Activated CD8-positive, alpha-beta T cell treated with anti-CD3 and anti-CD28 coated beads for 36 hours (primary cell): ENCODE measurements at regions not wholly inside any gene's neighbourhood (a gene's known extent, or its start where the extent isn't known, plus 50 kb on each side); places are given as distances from the start of the nearest gene placed in this dataset.

ENCODE experiments used
- ATAC-seq: fragments of 200-7000 bp; cut with Tn5 transposase; one replicate; pipeline ENCODE4 v1.10.0; 2021; ENCODE audit warnings: mild to moderate bottlenecking, moderate library complexity
- CTCF ChIA-PET: fragments of 350-600 bp; sonication (Branson Sonifier 250); formaldehyde crosslinking; loops from one replicate; lab custom pipeline; 2021; ENCODE audit warnings: antibody characterized with exemption; lab: Charles Lee
- POLR2A ChIA-PET: fragments of 350-600 bp; sonication (Branson Sonifier 250); formaldehyde crosslinking; loops from one replicate; lab custom pipeline; 2021; ENCODE audit warnings: antibody characterized with exemption; lab: Charles Lee
- DNase-seq: peaks from one replicate; pipeline ENCODE4 v3.0.0-alpha.2; 2020
- H3K27ac Mint-ChIP-seq: one replicate; pipeline ENCODE4 v1.8.0; 2021; ENCODE audit warnings: mild to moderate bottlenecking, mixed read lengths
- H3K27me3 Mint-ChIP-seq: one replicate; pipeline ENCODE4 v1.8.0; 2021; ENCODE audit warnings: mixed read lengths
- H3K36me3 Mint-ChIP-seq: one replicate; pipeline ENCODE4 v1.8.0; 2021; ENCODE audit warnings: low read depth, mixed read lengths
- H3K4me1 Mint-ChIP-seq: one replicate; pipeline ENCODE4 v1.8.0; 2021; ENCODE audit warnings: low read depth, mixed read lengths
- H3K4me3 Mint-ChIP-seq: one replicate; pipeline ENCODE4 v1.8.0; 2021; ENCODE audit warnings: mild to moderate bottlenecking, moderate library complexity, mixed read lengths
- H3K9me3 Mint-ChIP-seq: one replicate; pipeline ENCODE4 v1.8.0; 2021; ENCODE audit warnings: mixed read lengths
- CTCF ChIP-seq: fragments of 200-600 bp; IDR thresholded peaks from one replicate; pipeline ENCODE4 v1.8.0; 2022; ENCODE audit warnings: antibody characterized with exemption, mild to moderate bottlenecking
- intact Hi-C: fragments of 100-400 bp; cut with micrococcal nuclease; formaldehyde crosslinking; loops from one replicate; pipeline ENCODE4 v1.10.0; 2022

- no peaks in the 10 kb centered on the region for H3K9me3 Mint-ChIP-seq
- no peak for TF ChIP-seq CTCF
- no peak for ATAC-seq
- no peaks in the 10 kb centered on the region for H3K36me3 Mint-ChIP-seq
- DNase-seq: no peak
- POLR2A ChIA-PET: interaction anchor here (0.6 kb wide), 1 partner anchor 693 kb away, joined by 3 read pairs; no protein-coding TSS in a partner anchor
- CTCF ChIA-PET: no interaction called here
- H3K4me1 Mint-ChIP-seq: no peaks in the 10 kb centered on the region
- intact Hi-C loops: no loop called here
- H3K4me3 Mint-ChIP-seq: no peak overlapping the region
- no peak overlapping the region for H3K27ac Mint-ChIP-seq
- H3K27me3 Mint-ChIP-seq: peaks cover 1% of the 10 kb centered on the region
Measured at GRCh38 chr17:77807051-77807745, 151.3 kb upstream of the TNRC6C start.

- no peaks in the 10 kb centered on the region for H3K4me1 Mint-ChIP-seq
- DNase-seq (no peak), ATAC-seq (no peak)
- no peaks in the 10 kb centered on the region for H3K36me3 Mint-ChIP-seq
- intact Hi-C loops: no loop called here
- peaks cover under 1% of the 10 kb centered on the region for H3K27me3 Mint-ChIP-seq
- TF ChIP-seq CTCF: no peak
- H3K4me3 Mint-ChIP-seq: no peak overlapping the region
- CTCF ChIA-PET: no interaction called here
- POLR2A ChIA-PET: interaction anchor here (0.6 to 0.7 kb wide), 2 partner anchors 19 to 693 kb away, joined by 3 read pairs; no protein-coding TSS in a partner anchor
- no peak overlapping the region for H3K27ac Mint-ChIP-seq
- H3K9me3 Mint-ChIP-seq: no peaks in the 10 kb centered on the region
Measured at GRCh38 chr17:77807746-77808441, 150.6 kb upstream of the TNRC6C start.

- ATAC-seq: no peak
- ChIA-PET POLR2A (no interaction called here), CTCF (no interaction called here)
- H3K9me3 Mint-ChIP-seq: no peaks in the 10 kb centered on the region
- no peaks in the 10 kb centered on the region for H3K4me1 Mint-ChIP-seq
- no peaks in the 10 kb centered on the region for H3K36me3 Mint-ChIP-seq
- DNase-seq: no peak
- no peak overlapping the region for H3K27ac Mint-ChIP-seq
- no peak overlapping the region for H3K4me3 Mint-ChIP-seq
- no peak for TF ChIP-seq CTCF
- intact Hi-C loops: no loop called here
- no peaks in the 10 kb centered on the region for H3K27me3 Mint-ChIP-seq
Measured at GRCh38 chr17:77808686-77809425, 149.6 kb upstream of the TNRC6C start.

- Mint-ChIP-seq H3K9me3 (no peaks in the 10 kb centered on the region), H3K27ac (no peak overlapping the region), H3K36me3 (no peaks in the 10 kb centered on the region), H3K4me1 (no peaks in the 10 kb centered on the region), H3K4me3 (no peak overlapping the region), H3K27me3 (no peaks in the 10 kb centered on the region)
- ATAC-seq (no peak), DNase-seq (no peak)
- no peak for TF ChIP-seq CTCF
- intact Hi-C loops: no loop called here
- ChIA-PET CTCF (no interaction called here), POLR2A (no interaction called here)
Measured at GRCh38 chr17:77809814-77810213, 148.7 kb upstream of the TNRC6C start.

- H3K9me3 Mint-ChIP-seq: no peaks in the 10 kb centered on the region
- ATAC-seq: no peak
- no peaks in the 10 kb centered on the region for H3K4me1 Mint-ChIP-seq
- H3K27ac Mint-ChIP-seq: no peak overlapping the region
- TF ChIP-seq CTCF: no peak
- POLR2A ChIA-PET: no interaction called here
- no peaks in the 10 kb centered on the region for H3K27me3 Mint-ChIP-seq
- CTCF ChIA-PET: no interaction called here
- H3K4me3 Mint-ChIP-seq: no peak overlapping the region
- intact Hi-C loops: no loop called here
- H3K36me3 Mint-ChIP-seq: no peaks in the 10 kb centered on the region
- DNase-seq: no peak
Measured at GRCh38 chr17:77810536-77810935, 148.0 kb upstream of the TNRC6C start.
